ENCODE measurements at regions not wholly inside any gene's neighbourhood (a gene's known extent, or its start where the extent isn't known, plus 50 kb on each side); places are given as distances from the start of the nearest gene placed in this dataset.

DNA sequence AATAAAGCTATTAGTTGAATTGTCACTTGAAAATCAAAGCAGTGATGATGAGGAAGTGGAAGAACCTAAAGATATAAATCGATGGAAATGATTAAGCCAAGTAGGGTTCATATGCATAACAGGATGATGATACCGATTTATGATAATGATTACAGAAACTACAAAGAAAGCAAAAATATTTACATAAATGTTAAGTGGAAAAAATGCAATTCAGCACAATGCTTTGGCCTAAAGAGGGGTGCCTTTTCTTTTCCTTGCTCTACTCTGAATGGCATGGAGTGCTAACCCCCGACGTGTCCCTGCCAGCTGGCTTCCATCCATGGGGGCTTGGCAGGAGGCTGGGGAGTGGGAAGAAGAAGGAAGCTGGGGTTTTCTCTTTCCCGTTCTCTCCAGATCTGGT, 240.3 kb downstream of the GATA3 start:
- TF ChIP-seq, protein P1, sequence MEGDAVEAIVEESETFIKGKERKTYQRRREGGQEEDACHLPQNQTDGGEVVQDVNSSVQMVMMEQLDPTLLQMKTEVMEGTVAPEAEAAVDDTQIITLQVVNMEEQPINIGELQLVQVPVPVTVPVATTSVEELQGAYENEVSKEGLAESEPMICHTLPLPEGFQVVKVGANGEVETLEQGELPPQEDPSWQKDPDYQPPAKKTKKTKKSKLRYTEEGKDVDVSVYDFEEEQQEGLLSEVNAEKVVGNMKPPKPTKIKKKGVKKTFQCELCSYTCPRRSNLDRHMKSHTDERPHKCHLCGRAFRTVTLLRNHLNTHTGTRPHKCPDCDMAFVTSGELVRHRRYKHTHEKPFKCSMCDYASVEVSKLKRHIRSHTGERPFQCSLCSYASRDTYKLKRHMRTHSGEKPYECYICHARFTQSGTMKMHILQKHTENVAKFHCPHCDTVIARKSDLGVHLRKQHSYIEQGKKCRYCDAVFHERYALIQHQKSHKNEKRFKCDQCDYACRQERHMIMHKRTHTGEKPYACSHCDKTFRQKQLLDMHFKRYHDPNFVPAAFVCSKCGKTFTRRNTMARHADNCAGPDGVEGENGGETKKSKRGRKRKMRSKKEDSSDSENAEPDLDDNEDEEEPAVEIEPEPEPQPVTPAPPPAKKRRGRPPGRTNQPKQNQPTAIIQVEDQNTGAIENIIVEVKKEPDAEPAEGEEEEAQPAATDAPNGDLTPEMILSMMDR (conservative IDR thresholded peaks at IDR 0.05; ENCODE audit: low read depth, low read length) = no peak
- TF ChIP-seq POLR2A (IDR thresholded peaks at IDR 0.05; ENCODE audit: low read depth, low read length) (no peak), CEBPB (IDR thresholded peaks at IDR 0.05; ENCODE audit: low read depth, low read length) (no peak), RAD21 (IDR thresholded peaks at IDR 0.05; ENCODE audit: low read length) (no peak), BHLHE40 (IDR thresholded peaks at IDR 0.05; ENCODE audit: low read depth, low read length) (no peak), RCOR1 (IDR thresholded peaks at IDR 0.05; ENCODE audit: insufficient replicate concordance, low read length) (no peak), FOS (IDR thresholded peaks at IDR 0.05; ENCODE audit: low read depth, low read length) (no peak)
- TF ChIP-seq, protein P2, sequence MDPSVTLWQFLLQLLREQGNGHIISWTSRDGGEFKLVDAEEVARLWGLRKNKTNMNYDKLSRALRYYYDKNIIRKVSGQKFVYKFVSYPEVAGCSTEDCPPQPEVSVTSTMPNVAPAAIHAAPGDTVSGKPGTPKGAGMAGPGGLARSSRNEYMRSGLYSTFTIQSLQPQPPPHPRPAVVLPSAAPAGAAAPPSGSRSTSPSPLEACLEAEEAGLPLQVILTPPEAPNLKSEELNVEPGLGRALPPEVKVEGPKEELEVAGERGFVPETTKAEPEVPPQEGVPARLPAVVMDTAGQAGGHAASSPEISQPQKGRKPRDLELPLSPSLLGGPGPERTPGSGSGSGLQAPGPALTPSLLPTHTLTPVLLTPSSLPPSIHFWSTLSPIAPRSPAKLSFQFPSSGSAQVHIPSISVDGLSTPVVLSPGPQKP (IDR thresholded peaks at IDR 0.05; ENCODE audit: borderline replicate concordance, low read depth, low read length) = no peak

All from IMR-90 (cell line).